ENCODE measurements at regions not wholly inside any gene's neighbourhood (a gene's known extent, or its start where the extent isn't known, plus 50 kb on each side); places are given as distances from the start of the nearest gene placed in this dataset.

GRCh38 chr18:78838183-78838582, 141.4 kb upstream of the SALL3 start:
- no peak overlapping the region for H3K4me3 ChIP-seq (ENCODE audit: low read depth, low read length)
- H3K36me3 ChIP-seq (ENCODE audit: control insufficient read depth, insufficient read depth, low read length), result no peaks in the 10 kb centered on the region
- no peaks in the 10 kb centered on the region for H3K27me3 ChIP-seq (ENCODE audit: control insufficient read depth, insufficient read depth, low read length)
- no peak for DNase-seq (ENCODE audit: low read depth)
- no peak for TF ChIP-seq CTCF (IDR thresholded peaks at IDR 0.05; ENCODE audit: insufficient read depth, low read length, poor library complexity, severe bottlenecking)

- TF ChIP-seq CTCF (IDR thresholded peaks at IDR 0.05; ENCODE audit: insufficient read depth, low read length, poor library complexity, severe bottlenecking), result no peak
- Histone ChIP-seq H3K4me3 (ENCODE audit: low read depth, low read length) (no peak overlapping the region), H3K27me3 (ENCODE audit: control insufficient read depth, insufficient read depth, low read length) (no peaks in the 10 kb centered on the region), H3K36me3 (ENCODE audit: control insufficient read depth, insufficient read depth, low read length) (no peaks in the 10 kb centered on the region)
- DNase-seq (ENCODE audit: low read depth), result no peak
Measured at GRCh38 chr18:78849046-78849445, 130.6 kb upstream of the SALL3 start.

GRCh38 chr18:78849458-78849857, 130.2 kb upstream of the SALL3 start:
- Histone ChIP-seq H3K27me3 (ENCODE audit: control insufficient read depth, insufficient read depth, low read length) (no peaks in the 10 kb centered on the region), H3K36me3 (ENCODE audit: control insufficient read depth, insufficient read depth, low read length) (no peaks in the 10 kb centered on the region), H3K4me3 (ENCODE audit: low read depth, low read length) (no peak overlapping the region)
- TF ChIP-seq CTCF (IDR thresholded peaks at IDR 0.05; ENCODE audit: insufficient read depth, low read length, poor library complexity, severe bottlenecking), result no peak
- DNase-seq (ENCODE audit: low read depth), result no peak

DNA sequence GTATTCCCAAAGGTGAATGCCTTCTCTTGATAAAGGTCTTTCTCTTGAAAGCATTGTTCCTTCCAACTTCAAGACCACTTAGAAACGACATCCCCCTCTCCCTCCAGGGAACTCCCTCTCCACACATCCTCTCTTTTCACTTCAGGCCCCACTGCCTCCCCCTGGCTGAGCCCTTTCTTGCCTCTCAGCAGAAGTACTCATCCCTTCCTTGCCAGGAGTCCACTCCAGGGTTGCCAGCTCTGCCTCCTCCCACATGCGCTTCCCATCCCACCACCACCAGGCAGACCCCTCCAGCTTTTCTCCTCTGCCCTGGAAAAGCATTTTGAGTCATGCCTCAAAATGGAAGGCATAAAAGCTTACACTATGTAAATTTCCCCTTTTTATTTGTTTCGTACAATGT, 126.3 kb upstream of the SALL3 start:
- Histone ChIP-seq H3K36me3 (ENCODE audit: control insufficient read depth, insufficient read depth, low read length) (no peaks in the 10 kb centered on the region), H3K4me3 (ENCODE audit: low read depth, low read length) (no peak overlapping the region), H3K27me3 (ENCODE audit: control insufficient read depth, insufficient read depth, low read length) (no peaks in the 10 kb centered on the region)
- no peak for DNase-seq (ENCODE audit: low read depth)
- no peak for TF ChIP-seq CTCF (IDR thresholded peaks at IDR 0.05; ENCODE audit: insufficient read depth, low read length, poor library complexity, severe bottlenecking)

- H3K27me3 ChIP-seq (ENCODE audit: control insufficient read depth, insufficient read depth, low read length), result no peaks in the 10 kb centered on the region
- H3K36me3 ChIP-seq (ENCODE audit: control insufficient read depth, insufficient read depth, low read length), result no peaks in the 10 kb centered on the region
- DNase-seq (ENCODE audit: low read depth), result no peak
- H3K4me3 ChIP-seq (ENCODE audit: low read depth, low read length), result no peak overlapping the region
- TF ChIP-seq CTCF (IDR thresholded peaks at IDR 0.05; ENCODE audit: insufficient read depth, low read length, poor library complexity, severe bottlenecking), result no peak
Measured at GRCh38 chr18:78855188-78855587, 124.4 kb upstream of the SALL3 start.

GRCh38 chr18:78856569-78857313, 122.9 kb upstream of the SALL3 start:
- TF ChIP-seq CTCF (IDR thresholded peaks at IDR 0.05; ENCODE audit: insufficient read depth, low read length, poor library complexity, severe bottlenecking), result no peak
- DNase-seq (ENCODE audit: low read depth), result no peak
- Histone ChIP-seq H3K36me3 (ENCODE audit: control insufficient read depth, insufficient read depth, low read length) (no peaks in the 10 kb centered on the region), H3K27me3 (ENCODE audit: control insufficient read depth, insufficient read depth, low read length) (no peaks in the 10 kb centered on the region), H3K4me3 (ENCODE audit: low read depth, low read length) (no peak overlapping the region)
